ENCODE measurements at regions not wholly inside any gene's neighbourhood (a gene's known extent, or its start where the extent isn't known, plus 50 kb on each side); places are given as distances from the start of the nearest gene placed in this dataset.

GRCh38 chr10:105718207-105718995 lies 1077.3 kb downstream of the SORCS3 start:
- no peak overlapping the region for H3K4me3 ChIP-seq (ENCODE audit: low read length)
- no peaks in the 10 kb centered on the region for H3K79me2 ChIP-seq (ENCODE audit: low read length)
- H2AFZ ChIP-seq (ENCODE audit: low read depth, low read length): no peak overlapping the region
- TF ChIP-seq CTCF (IDR thresholded peaks at IDR 0.05; ENCODE audit: low read depth, low read length): no peak
- TF ChIP-seq EZH2phosphoT487 (IDR thresholded peaks at IDR 0.05; ENCODE audit: low read depth): no peak
- H3K4me2 ChIP-seq (ENCODE audit: low read length): no peak overlapping the region
- H4K20me1 ChIP-seq (ENCODE audit: insufficient read depth, low read length): no peaks in the 10 kb centered on the region
- H3K36me3 ChIP-seq (replicated peaks; ENCODE audit: low read depth, low read length): no peaks in the 10 kb centered on the region
- no peaks in the 10 kb centered on the region for H3K27me3 ChIP-seq (ENCODE audit: low read depth, low read length)
- H3K9ac ChIP-seq (ENCODE audit: low read length): no peak overlapping the region
- H3K9me3 ChIP-seq (ENCODE audit: insufficient read depth, low read length): no peaks in the 10 kb centered on the region
- 0 out of 2 replicates have a peak, but pooled peaks cover 2% of the 10 kb centered on the region for H3K4me1 ChIP-seq (ENCODE audit: low read length)
- no peak overlapping the region for H3K27ac ChIP-seq (ENCODE audit: low read length)

GRCh38 chr10:105714728-105715127 lies 1073.6 kb downstream of the SORCS3 start:
- no peak for TF ChIP-seq CTCF (IDR thresholded peaks at IDR 0.05; ENCODE audit: low read depth, low read length)
- TF ChIP-seq EZH2phosphoT487 (IDR thresholded peaks at IDR 0.05; ENCODE audit: low read depth): no peak
- no peaks in the 10 kb centered on the region for H4K20me1 ChIP-seq (ENCODE audit: insufficient read depth, low read length)
- no peak overlapping the region for H3K4me2 ChIP-seq (ENCODE audit: low read length)
- no peak overlapping the region for H3K4me3 ChIP-seq (ENCODE audit: low read length)
- no peaks in the 10 kb centered on the region for H3K79me2 ChIP-seq (ENCODE audit: low read length)
- H3K36me3 ChIP-seq (replicated peaks; ENCODE audit: low read depth, low read length): no peaks in the 10 kb centered on the region
- H3K9ac ChIP-seq (ENCODE audit: low read length): no peak overlapping the region
- H3K27me3 ChIP-seq (ENCODE audit: low read depth, low read length): no peaks in the 10 kb centered on the region
- H3K27ac ChIP-seq (ENCODE audit: low read length): no peak overlapping the region
- H3K9me3 ChIP-seq (ENCODE audit: insufficient read depth, low read length): no peaks in the 10 kb centered on the region
- H2AFZ ChIP-seq (ENCODE audit: low read depth, low read length): no peak overlapping the region
- 0 out of 2 replicates have a peak, but pooled peaks cover 2% of the 10 kb centered on the region for H3K4me1 ChIP-seq (ENCODE audit: low read length)

GRCh38 chr10:105707603-105708002 lies 1066.5 kb downstream of the SORCS3 start:
- Histone ChIP-seq H3K4me2 (ENCODE audit: low read length) (no peak overlapping the region), H3K79me2 (ENCODE audit: low read length) (no peaks in the 10 kb centered on the region), H4K20me1 (ENCODE audit: insufficient read depth, low read length) (no peaks in the 10 kb centered on the region), H3K4me3 (ENCODE audit: low read length) (no peak overlapping the region), H3K9ac (ENCODE audit: low read length) (no peak overlapping the region), H3K36me3 (replicated peaks; ENCODE audit: low read depth, low read length) (no peaks in the 10 kb centered on the region), H3K27me3 (ENCODE audit: low read depth, low read length) (no peaks in the 10 kb centered on the region), H3K9me3 (ENCODE audit: insufficient read depth, low read length) (no peaks in the 10 kb centered on the region), H2AFZ (ENCODE audit: low read depth, low read length) (no peak overlapping the region), H3K27ac (ENCODE audit: low read length) (no peak overlapping the region), H3K4me1 (ENCODE audit: low read length) (no peaks in the 10 kb centered on the region)
- no peak for TF ChIP-seq CTCF (IDR thresholded peaks at IDR 0.05; ENCODE audit: low read depth, low read length)
- no peak for TF ChIP-seq EZH2phosphoT487 (IDR thresholded peaks at IDR 0.05; ENCODE audit: low read depth)

GRCh38 chr10:105706281-105707026 lies 1065.4 kb downstream of the SORCS3 start:
- Histone ChIP-seq H3K27ac (ENCODE audit: low read length) (no peak overlapping the region), H3K9ac (ENCODE audit: low read length) (no peak overlapping the region), H3K36me3 (replicated peaks; ENCODE audit: low read depth, low read length) (no peaks in the 10 kb centered on the region), H3K4me3 (ENCODE audit: low read length) (no peak overlapping the region), H2AFZ (ENCODE audit: low read depth, low read length) (no peak overlapping the region), H3K4me2 (ENCODE audit: low read length) (no peak overlapping the region), H3K4me1 (ENCODE audit: low read length) (no peaks in the 10 kb centered on the region), H3K79me2 (ENCODE audit: low read length) (no peaks in the 10 kb centered on the region), H4K20me1 (ENCODE audit: insufficient read depth, low read length) (no peaks in the 10 kb centered on the region), H3K9me3 (ENCODE audit: insufficient read depth, low read length) (no peaks in the 10 kb centered on the region), H3K27me3 (ENCODE audit: low read depth, low read length) (no peaks in the 10 kb centered on the region)
- TF ChIP-seq CTCF (IDR thresholded peaks at IDR 0.05; ENCODE audit: low read depth, low read length): no peak
- no peak for TF ChIP-seq EZH2phosphoT487 (IDR thresholded peaks at IDR 0.05; ENCODE audit: low read depth)

Measured in OCI-LY3 (cell line).